Natural killer cell (primary cell): ENCODE measurements at regions not wholly inside any gene's neighbourhood (a gene's known extent, or its start where the extent isn't known, plus 50 kb on each side); places are given as distances from the start of the nearest gene placed in this dataset.
"Not testable (repeated sequence)": the region's sequence is repeated elsewhere in the genome, so short reads cannot be mapped to it uniquely, and the experiment has no call there.

Experiments used
- ATAC-seq, 3 donors: fragments of 150-1000 bp in 2 of 3; fragments of 200-7000 bp in 1 of 3; cut with Tn5 transposase; 1 replicate in 1 of 3; 2 replicates in 2 of 3; pipeline ENCODE4 v1.10.0; 2021; ENCODE audit warnings: mild to moderate bottlenecking in 2 of 3, moderate library complexity in 2 of 3
- DNase-seq, 2 donors: peaks; one replicate each; pipeline versions ENCODE4 v3.0.0 to v3.0.0-alpha.2; 2013 to 2021; ENCODE audit warnings: mixed read lengths in 1 of 2
- H3K27ac ChIP-seq: one replicate; pipeline ENCODE4 v1.5.1; 2013; ENCODE audit warnings: mild to moderate bottlenecking, low read length
- H3K27me3 ChIP-seq: one replicate; pipeline ENCODE4 v1.6.1; 2013; ENCODE audit warnings: low read length; ENCODE audit not compliant: control insufficient read depth, insufficient read depth
- H3K36me3 ChIP-seq: one replicate; pipeline ENCODE4 v1.6.1; 2013; ENCODE audit warnings: low read length; ENCODE audit not compliant: control insufficient read depth, insufficient read depth
- H3K4me1 ChIP-seq: one replicate; pipeline ENCODE4 v1.6.1; 2013; ENCODE audit warnings: low read length; ENCODE audit not compliant: control insufficient read depth, insufficient read depth
- H3K4me3 ChIP-seq: one replicate; pipeline ENCODE4 v1.5.1; 2013; ENCODE audit warnings: low read length
- H3K9me3 ChIP-seq: one replicate; pipeline ENCODE4 v1.6.1; 2013; ENCODE audit warnings: low read length; ENCODE audit not compliant: control insufficient read depth, insufficient read depth
- H3K27ac Mint-ChIP-seq, 2 donors: one replicate each; pipeline ENCODE4 v1.8.0; 2022; ENCODE audit warnings: mild to moderate bottlenecking in 2 of 2, mixed read lengths in 2 of 2, moderate library complexity in 1 of 2
- H3K27me3 Mint-ChIP-seq, 2 donors: one replicate each; pipeline ENCODE4 v1.8.0; 2022; ENCODE audit warnings: low read depth in 2 of 2, mixed read lengths in 2 of 2
- H3K36me3 Mint-ChIP-seq: one replicate; pipeline ENCODE4 v1.8.0; 2022; ENCODE audit warnings: mixed read lengths
- H3K4me1 Mint-ChIP-seq, 2 donors: one replicate each; pipeline ENCODE4 v1.8.0; 2022; ENCODE audit warnings: mixed read lengths in 2 of 2
- H3K4me3 Mint-ChIP-seq: one replicate; pipeline ENCODE4 v1.8.0; 2022; ENCODE audit warnings: mild to moderate bottlenecking, moderate library complexity, mixed read lengths
- H3K9me3 Mint-ChIP-seq, 2 donors: one replicate each; pipeline ENCODE4 v1.8.0; 2022; ENCODE audit warnings: mixed read lengths in 2 of 2
- WGBS: methylation state at CpG from one replicate; pipeline ENCODE4 v1.1.7; 2013; ENCODE audit warnings: missing lambda C conversion rate; ENCODE audit not compliant: insufficient coverage; 5-methylcytosine and 5-hydroxymethylcytosine counted together
- intact Hi-C: fragments of 100-400 bp; cut with micrococcal nuclease; formaldehyde crosslinking; loops from one replicate; pipeline ENCODE4 v1.14.2; 2022

- H3K27me3 ChIP-seq, ATAC-seq, H3K4me3 ChIP-seq, intact Hi-C loops, DNase-seq, H3K4me1 Mint-ChIP-seq, H3K9me3 ChIP-seq, H3K4me1 ChIP-seq, H3K27me3 Mint-ChIP-seq, H3K9me3 Mint-ChIP-seq, H3K27ac ChIP-seq, H3K36me3 Mint-ChIP-seq, H3K27ac Mint-ChIP-seq, H3K4me3 Mint-ChIP-seq, H3K36me3 ChIP-seq: not testable (repeated sequence)
Measured at GRCh38 chr2:87582579-87582978, 165.3 kb upstream of the PLGLB2 start.

GRCh38 chr2:87583370-87583769, 164.5 kb upstream of the PLGLB2 start:
- H3K9me3 ChIP-seq, H3K27me3 ChIP-seq, intact Hi-C loops, DNase-seq, H3K9me3 Mint-ChIP-seq, ATAC-seq, H3K4me1 ChIP-seq, H3K36me3 Mint-ChIP-seq, H3K4me3 Mint-ChIP-seq, H3K27ac Mint-ChIP-seq, H3K36me3 ChIP-seq, H3K4me1 Mint-ChIP-seq, H3K27ac ChIP-seq, H3K27me3 Mint-ChIP-seq, H3K4me3 ChIP-seq: not testable (repeated sequence)
- WGBS, result no CpG with 5 or more reads among the region's 2 CpGs

GRCh38 chr2:87583803-87584202, 164.1 kb upstream of the PLGLB2 start:
- DNase-seq, H3K9me3 Mint-ChIP-seq, H3K36me3 Mint-ChIP-seq, H3K27ac Mint-ChIP-seq, H3K4me3 Mint-ChIP-seq, H3K27me3 ChIP-seq, H3K4me1 ChIP-seq, H3K36me3 ChIP-seq, H3K27me3 Mint-ChIP-seq, intact Hi-C loops, ATAC-seq, H3K4me3 ChIP-seq, H3K27ac ChIP-seq, H3K9me3 ChIP-seq, H3K4me1 Mint-ChIP-seq: not testable (repeated sequence)
- WGBS, result 78% methylated on average over 10 of the region's 15 CpGs

GRCh38 chr2:87584268-87584906, 163.5 kb upstream of the PLGLB2 start:
- H3K4me3 ChIP-seq, H3K27me3 Mint-ChIP-seq, H3K4me1 Mint-ChIP-seq, H3K36me3 Mint-ChIP-seq, H3K27ac Mint-ChIP-seq, H3K9me3 Mint-ChIP-seq, DNase-seq, H3K27ac ChIP-seq, intact Hi-C loops, H3K27me3 ChIP-seq, H3K9me3 ChIP-seq, H3K36me3 ChIP-seq, H3K4me1 ChIP-seq: not testable (repeated sequence)
- whole genome bisulfite sequencing, result 14% methylated on average over 25 of the region's 35 CpGs
- H3K4me3 Mint-ChIP-seq, result peak overlapping the region; percentile 53
- ATAC-seq, result peak in 2 of 3 donors; percentile 39 to 54

GRCh38 chr2:87587934-87588333, 160.0 kb upstream of the PLGLB2 start:
- H3K4me3 Mint-ChIP-seq, H3K36me3 Mint-ChIP-seq, H3K4me3 ChIP-seq, H3K27me3 ChIP-seq, H3K27me3 Mint-ChIP-seq, DNase-seq, H3K36me3 ChIP-seq, H3K9me3 ChIP-seq, intact Hi-C loops, H3K4me1 ChIP-seq, H3K9me3 Mint-ChIP-seq, H3K27ac ChIP-seq, ATAC-seq, H3K27ac Mint-ChIP-seq, H3K4me1 Mint-ChIP-seq: not testable (repeated sequence)
- WGBS, result no CpG with 5 or more reads among the region's 1 CpG

- H3K27ac ChIP-seq, H3K9me3 ChIP-seq, DNase-seq, H3K36me3 Mint-ChIP-seq, H3K36me3 ChIP-seq, ATAC-seq, intact Hi-C loops, H3K4me3 ChIP-seq, H3K4me1 ChIP-seq, H3K4me3 Mint-ChIP-seq, H3K4me1 Mint-ChIP-seq, H3K9me3 Mint-ChIP-seq, H3K27ac Mint-ChIP-seq, H3K27me3 ChIP-seq, H3K27me3 Mint-ChIP-seq: not testable (repeated sequence)
- no CpG with 5 or more reads among the region's 4 CpGs for WGBS
Measured at GRCh38 chr2:87592974-87593373, 154.9 kb upstream of the PLGLB2 start.

GRCh38 chr2:87593784-87594610, 153.9 kb upstream of the PLGLB2 start:
- H3K9me3 Mint-ChIP-seq, H3K4me3 ChIP-seq, H3K4me1 ChIP-seq, intact Hi-C loops, H3K27me3 Mint-ChIP-seq, DNase-seq, H3K27ac ChIP-seq, H3K27me3 ChIP-seq, H3K36me3 ChIP-seq, H3K27ac Mint-ChIP-seq, H3K9me3 ChIP-seq, H3K36me3 Mint-ChIP-seq, H3K4me1 Mint-ChIP-seq, H3K4me3 Mint-ChIP-seq: not testable (repeated sequence)
- 13% methylated on average over 4 of the region's 10 CpGs for WGBS
- peak in 2 of 3 donors; percentile 18 to 58 for ATAC-seq

- H3K4me1 ChIP-seq, H3K9me3 Mint-ChIP-seq, H3K9me3 ChIP-seq, H3K27me3 Mint-ChIP-seq, H3K4me1 Mint-ChIP-seq, H3K27ac Mint-ChIP-seq, H3K27me3 ChIP-seq, intact Hi-C loops, H3K36me3 ChIP-seq, DNase-seq, H3K36me3 Mint-ChIP-seq, H3K27ac ChIP-seq, H3K4me3 ChIP-seq, H3K4me3 Mint-ChIP-seq, ATAC-seq: not testable (repeated sequence)
- 59% methylated on average over 5 of the region's 7 CpGs for WGBS
Measured at GRCh38 chr2:87594611-87594992, 153.3 kb upstream of the PLGLB2 start.
